SK-N-SH (cell line): ENCODE measurements at regions not wholly inside any gene's neighbourhood (a gene's known extent, or its start where the extent isn't known, plus 50 kb on each side); places are given as distances from the start of the nearest gene placed in this dataset.

Source experiments
- CTCF ChIA-PET: fragments of 300-600, 350-600 bp; formaldehyde crosslinking; extraction: SDS; loops from one replicate; lab custom pipeline; 2021; lab: Yijun Ruan, JAX
- POLR2A ChIA-PET: fragments of 350-600 bp; sonication (Branson Sonifier 250); formaldehyde crosslinking; extraction: SDS; loops from one replicate; lab custom pipeline; 2020; ENCODE audit warnings: antibody characterized with exemption, inconsistent platforms; lab: Yijun Ruan, JAX
- DNase-seq: peaks from one replicate; pipeline ENCODE4 v3.0.0; 2012
- H2AFZ ChIP-seq: fragments of 200-600 bp; sonication (generic); 2 replicates; pipeline ENCODE4 v1.8.1; 2016; ENCODE audit warnings: antibody characterized with exemption, mild to moderate bottlenecking, low read depth
- H3F3A ChIP-seq: fragments of 200-600 bp; sonication (generic); replicated peaks from 2 replicates; pipeline ENCODE3; 2016; ENCODE audit warnings: antibody characterized with exemption, mild to moderate bottlenecking; ENCODE audit not compliant: insufficient read depth
- H3K27ac ChIP-seq, 2 experiments: fragments of 200-500 bp in 1 of 2; fragments of 200-600 bp in 1 of 2; sonication (Bioruptor generic) in 1 of 2; sonication (generic), shearing (Covaris generic) in 1 of 2; 2 replicates each; pipeline versions ENCODE4 v1.5.1 to v1.6.1; 2014 to 2016; ENCODE audit warnings: low read depth in 2 of 2, inconsistent platforms in 1 of 2, low read length in 1 of 2, mild to moderate bottlenecking in 1 of 2, mixed read lengths in 1 of 2
- H3K27me3 ChIP-seq: fragments of 200-600 bp; sonication (generic), shearing (Covaris generic); 2 replicates; pipeline ENCODE4 v1.6.1; 2016; ENCODE audit warnings: mixed run types; ENCODE audit not compliant: insufficient read depth
- H3K36me3 ChIP-seq, 2 experiments: fragments of 200-500 bp in 1 of 2; fragments of 200-600 bp in 1 of 2; sonication (Bioruptor generic) in 1 of 2; sonication (generic) in 1 of 2; replicated peaks in 1 of 2; 2 replicates each; pipeline versions ENCODE3 to v1.5.1; 2014 to 2016; ENCODE audit warnings: low read length in 1 of 2, mild to moderate bottlenecking in 1 of 2; ENCODE audit not compliant: insufficient read depth in 2 of 2, control insufficient read depth in 1 of 2
- H3K4me1 ChIP-seq, 2 experiments: fragments of 200-500 bp in 1 of 2; fragments of 200-600 bp in 1 of 2; sonication (Bioruptor generic) in 1 of 2; sonication (generic), shearing (Covaris generic) in 1 of 2; 2 replicates each; pipeline versions ENCODE4 v1.5.1 to v1.6.1; 2014 to 2016; ENCODE audit warnings: low read depth in 1 of 2, low read length in 1 of 2, mixed run types in 1 of 2; ENCODE audit not compliant: insufficient read depth in 2 of 2, control insufficient read depth in 1 of 2
- H3K4me2 ChIP-seq: fragments of 200-600 bp; sonication (generic), shearing (Covaris generic); 2 replicates; pipeline ENCODE4 v1.6.1; 2017; ENCODE audit warnings: mixed run types
- H3K4me3 ChIP-seq, 2 experiments: fragments of 200-500 bp in 1 of 2; fragments of 200-600 bp in 1 of 2; sonication (Bioruptor generic) in 1 of 2; sonication (generic), shearing (Covaris generic) in 1 of 2; 2 replicates each; pipeline versions ENCODE4 v1.5.1 to v1.8.1; 2014 to 2016; ENCODE audit warnings: low read depth in 2 of 2, inconsistent platforms in 1 of 2, low read length in 1 of 2, mild to moderate bottlenecking in 1 of 2, mixed read lengths in 1 of 2, moderate library complexity in 1 of 2
- H3K79me2 ChIP-seq: fragments of 200-600 bp; sonication (generic); 2 replicates; pipeline ENCODE4 v1.8.1; 2017; ENCODE audit warnings: mild to moderate bottlenecking; ENCODE audit not compliant: insufficient read depth
- H3K9ac ChIP-seq: fragments of 200-600 bp; sonication (generic); 2 replicates; pipeline ENCODE4 v1.6.1; 2017; ENCODE audit warnings: mixed run types
- H3K9me2 ChIP-seq: fragments of 200-600 bp; sonication (generic); 2 replicates; pipeline ENCODE4 v1.6.1; 2017; ENCODE audit warnings: mixed run types
- H3K9me3 ChIP-seq: fragments of 200-600 bp; sonication (generic); 2 replicates; pipeline ENCODE4 v1.6.1; 2017; ENCODE audit warnings: mixed run types, mild to moderate bottlenecking, moderate library complexity
- H4K20me1 ChIP-seq: fragments of 200-600 bp; sonication (generic); 2 replicates; pipeline ENCODE4 v1.6.1; 2017; ENCODE audit warnings: mild to moderate bottlenecking, mixed run types; ENCODE audit not compliant: insufficient read depth
- CHD2 ChIP-seq: fragments of 150-350 bp; IDR thresholded peaks from 2 replicates; pipeline ENCODE4 v1.6.1; 2018; ENCODE audit warnings: low read length; ENCODE audit not compliant: partially characterized antibody
- ELF1 ChIP-seq: IDR thresholded peaks from 2 replicates; pipeline ENCODE4 v1.4.0; 2012
- EZH2phosphoT487 ChIP-seq: fragments of 200-600 bp; sonication (generic); IDR thresholded peaks from 2 replicates; pipeline ENCODE4 v1.6.1; 2017; ENCODE audit warnings: low read depth, mixed run types, mild to moderate bottlenecking, antibody characterized with exemption, moderate library complexity, borderline replicate concordance
- FOSL2 ChIP-seq: IDR thresholded peaks from 2 replicates; pipeline ENCODE4 v1.4.0; 2012; ENCODE audit warnings: low read depth, mild to moderate bottlenecking, moderate library complexity, borderline replicate concordance
- FOXJ3 ChIP-seq: sonication (generic); formaldehyde crosslinking; IDR thresholded peaks from 2 replicates; pipeline ENCODE4 v1.5.1; 2020; ENCODE audit warnings: mild to moderate bottlenecking, missing genetic modification reagents
- FOXM1 ChIP-seq: IDR thresholded peaks from 2 replicates; pipeline ENCODE4 v1.4.0; 2012; ENCODE audit warnings: low read depth, mild to moderate bottlenecking
- GABPA ChIP-seq: IDR thresholded peaks from 2 replicates; pipeline ENCODE4 v1.4.0; 2012; ENCODE audit warnings: low read depth, mild to moderate bottlenecking
- JUND ChIP-seq: IDR thresholded peaks from 2 replicates; pipeline ENCODE4 v1.4.0; 2012
- MXI1 ChIP-seq: IDR thresholded peaks from 2 replicates; pipeline ENCODE4 v1.6.1; 2012; ENCODE audit warnings: mild to moderate bottlenecking, low read depth, low read length, improper control_type of control experiment
- POLR2AphosphoS5 ChIP-seq: IDR thresholded peaks from 2 replicates; pipeline ENCODE4 v1.6.1; 2012; ENCODE audit warnings: low read depth, low read length
- RAD21 ChIP-seq: IDR thresholded peaks from 2 replicates; pipeline ENCODE4 v1.6.1; 2012; ENCODE audit warnings: mild to moderate bottlenecking, low read length
- RCOR1 ChIP-seq: fragments of 150-350 bp; IDR thresholded peaks from 2 replicates; pipeline ENCODE4 v1.6.1; 2017; ENCODE audit warnings: antibody characterized with exemption, low read length
- RXRA ChIP-seq: IDR thresholded peaks from 2 replicates; pipeline ENCODE4 v1.4.0; 2012; ENCODE audit warnings: low read depth, mild to moderate bottlenecking, borderline replicate concordance
- SMC3 ChIP-seq: IDR thresholded peaks from 2 replicates; pipeline ENCODE4 v1.6.1; 2012; ENCODE audit warnings: low read depth, low read length, improper control_type of control experiment
- TAF1 ChIP-seq: IDR thresholded peaks from 2 replicates; pipeline ENCODE4 v1.6.1; 2012; ENCODE audit warnings: low read depth, mild to moderate bottlenecking, low read length, moderate library complexity, borderline replicate concordance
- TCF12 ChIP-seq: IDR thresholded peaks from 2 replicates; pipeline ENCODE4 v1.4.0; 2012
- TEAD4 ChIP-seq: IDR thresholded peaks from 2 replicates; pipeline ENCODE4 v1.4.0; 2012; ENCODE audit warnings: mild to moderate bottlenecking, borderline replicate concordance; ENCODE audit not compliant: insufficient read depth
- USF2 ChIP-seq: fragments of 150-350 bp; IDR thresholded peaks from 2 replicates; pipeline ENCODE4 v1.6.1; 2017; ENCODE audit warnings: antibody characterized with exemption, low read length, low read depth, borderline replicate concordance
- YY1 ChIP-seq: IDR thresholded peaks from 2 replicates; pipeline ENCODE4 v1.4.0; 2012; ENCODE audit warnings: low read depth, mild to moderate bottlenecking
- ZBTB33 ChIP-seq: IDR thresholded peaks from 2 replicates; pipeline ENCODE4 v1.4.0; 2012; ENCODE audit warnings: low read depth, borderline replicate concordance
- WGBS: methylation state at CpG from one replicate; pipeline ENCODE4 v1.1.6; 2017; ENCODE audit warnings: low lambda C conversion rate; 5-methylcytosine and 5-hydroxymethylcytosine counted together

GRCh38 chr17:72504783-72505182 lies 384.0 kb downstream of the SOX9 start:
- Histone ChIP-seq H3K9me2 (no peaks in the 10 kb centered on the region), H3K27ac (no peak overlapping the region), H3F3A (peaks cover 6% of the 10 kb centered on the region), H3K9ac (no peak overlapping the region), H4K20me1 (no peaks in the 10 kb centered on the region), H3K4me3 (no peak overlapping the region), H3K9me3 (no peaks in the 10 kb centered on the region), H2AFZ (no peak overlapping the region), H3K27me3 (no peaks in the 10 kb centered on the region), H3K79me2 (peaks cover 21% of the 10 kb centered on the region), H3K4me2 (no peak overlapping the region), H3K36me3 (no peaks in the 10 kb centered on the region), H3K4me1 (peaks cover 0 to 13% of the 10 kb centered on the region in 2 experiments; a peak in 1 of 4 replicates)
- no peak for DNase-seq
- TF ChIP-seq ZBTB33 (no peak), TEAD4 (no peak), TAF1 (no peak)
- 87% methylated on average over 4 of the region's 4 CpGs for WGBS
- CTCF ChIA-PET: interaction anchor here (0.7 to 1.4 kb wide), 2 partner anchors 35 to 1446 kb away, joined by 3 to 5 read pairs; no protein-coding TSS in a partner anchor
- POLR2A ChIA-PET: no interaction called here

GRCh38 chr17:72506773-72507172 lies 386.0 kb downstream of the SOX9 start:
- ChIA-PET POLR2A (no interaction called here), CTCF (no interaction called here)
- H3K9me2 ChIP-seq: no peaks in the 10 kb centered on the region
- no peak overlapping the region for H3K9ac ChIP-seq
- no peak for DNase-seq
- peaks cover 0 to 22% of the 10 kb centered on the region in 2 experiments; a peak in 1 of 4 replicates for H3K4me1 ChIP-seq
- no peaks in the 10 kb centered on the region for H4K20me1 ChIP-seq
- WGBS: 89% methylated on average over 12 of the region's 12 CpGs
- no peak overlapping the region for H3K4me3 ChIP-seq
- peaks cover 22% of the 10 kb centered on the region for H3K79me2 ChIP-seq
- H3K4me2 ChIP-seq: no peak overlapping the region
- H3K9me3 ChIP-seq: no peaks in the 10 kb centered on the region
- peaks cover 6% of the 10 kb centered on the region for H3F3A ChIP-seq
- H2AFZ ChIP-seq: no peak overlapping the region
- H3K27ac ChIP-seq: no peak overlapping the region
- no peaks in the 10 kb centered on the region for H3K36me3 ChIP-seq
- H3K27me3 ChIP-seq: no peaks in the 10 kb centered on the region
- TF ChIP-seq YY1 (no peak), POLR2AphosphoS5 (no peak), FOSL2 (no peak), GABPA (no peak), JUND (no peak), FOXM1 (no peak), TCF12 (no peak), FOXJ3 (CRISPR knock-in tag) (no peak), USF2 (no peak), RAD21 (no peak), SMC3 (no peak), ZBTB33 (no peak), RXRA (no peak), EZH2phosphoT487 (no peak), CHD2 (no peak), ELF1 (no peak), MXI1 (no peak), RCOR1 (no peak)
